ENCODE measurements at regions not wholly inside any gene's neighbourhood (a gene's known extent, or its start where the extent isn't known, plus 50 kb on each side); places are given as distances from the start of the nearest gene placed in this dataset.
A peak's percentile ranks its signal among the peaks of the same experiment; 100 is the strongest.

GRCh38 chr21:20302084-20302483, 696.1 kb upstream of the NCAM2 start:
- no peak for DNase-seq

- DNase-seq, result no peak
Observed at GRCh38 chr21:20306836-20307235, 691.4 kb upstream of the NCAM2 start.

- DNase-seq, result peak in 1 of 2 experiments; percentile 2
Observed at GRCh38 chr21:20308586-20309315, 689.5 kb upstream of the NCAM2 start.

GRCh38 chr21:20311234-20311787, 686.9 kb upstream of the NCAM2 start:
- no peak for DNase-seq

GRCh38 chr21:20313013-20313412, 685.2 kb upstream of the NCAM2 start:
- no peak for DNase-seq

- DNase-seq, result no peak
Observed at GRCh38 chr21:20315042-20315441, 683.2 kb upstream of the NCAM2 start.

GRCh38 chr21:20329636-20330035, 668.6 kb upstream of the NCAM2 start:
- DNase-seq, result no peak

- no peak for DNase-seq
Observed at GRCh38 chr21:20330652-20331051, 667.6 kb upstream of the NCAM2 start.

GRCh38 chr21:20334585-20334984, 663.6 kb upstream of the NCAM2 start:
- DNase-seq, result no peak

GRCh38 chr21:20341431-20341830, 656.8 kb upstream of the NCAM2 start:
- DNase-seq, result no peak

GRCh38 chr21:20343186-20343585, 655.0 kb upstream of the NCAM2 start:
- DNase-seq, result no peak

- no peak for DNase-seq
Observed at GRCh38 chr21:20351138-20351537, 647.1 kb upstream of the NCAM2 start.

GRCh38 chr21:20353351-20353750, 644.9 kb upstream of the NCAM2 start:
- no peak for DNase-seq

GRCh38 chr21:20373031-20373430, 625.2 kb upstream of the NCAM2 start:
- no peak for DNase-seq

- DNase-seq, result peak; percentile 56 to 74
Observed at GRCh38 chr21:20377250-20377649, 621.0 kb upstream of the NCAM2 start.

- DNase-seq, result no peak
Observed at GRCh38 chr21:20388400-20388799, 609.8 kb upstream of the NCAM2 start.

- no peak for DNase-seq
Observed at GRCh38 chr21:20396798-20397197, 601.4 kb upstream of the NCAM2 start.

GRCh38 chr21:20404915-20405314, 593.3 kb upstream of the NCAM2 start:
- no peak for DNase-seq

GRCh38 chr21:20418353-20418752, 579.9 kb upstream of the NCAM2 start:
- DNase-seq, result no peak

GRCh38 chr21:20419772-20420171, 578.4 kb upstream of the NCAM2 start:
- DNase-seq, result no peak

- no peak for DNase-seq
Observed at GRCh38 chr21:20424943-20425342, 573.3 kb upstream of the NCAM2 start.

- no peak for DNase-seq
Observed at GRCh38 chr21:20425856-20426255, 572.4 kb upstream of the NCAM2 start.

GRCh38 chr21:20440338-20440737, 557.9 kb upstream of the NCAM2 start:
- DNase-seq, result no peak

- peak; percentile 13 to 20 for DNase-seq
Observed at GRCh38 chr21:20443558-20444155, 554.6 kb upstream of the NCAM2 start.

GRCh38 chr21:20445971-20446370, 552.2 kb upstream of the NCAM2 start:
- DNase-seq, result no peak

All from AML-193 (cell line).